Fibroblast of lung (primary cell): ENCODE measurements at regions not wholly inside any gene's neighbourhood (a gene's known extent, or its start where the extent isn't known, plus 50 kb on each side); places are given as distances from the start of the nearest gene placed in this dataset.

Experiments
- CTCF ChIP-seq, 2 donors: IDR thresholded peaks in 1 of 2; conservative IDR thresholded peaks in 1 of 2; 1 replicate in 1 of 2; 2 replicates in 1 of 2; pipeline ENCODE4 v1.5.1; 2011 to 2012; ENCODE audit warnings: low read length in 2 of 2, control low read depth in 1 of 2, inconsistent platforms in 1 of 2, low read depth in 1 of 2, mild to moderate bottlenecking in 1 of 2
- EZH2 ChIP-seq: IDR thresholded peaks from 2 replicates; pipeline ENCODE4 v1.5.1; 2012; ENCODE audit warnings: low read length, control low read depth, mild to moderate bottlenecking; ENCODE audit errors: missing control alignments

- TF ChIP-seq CTCF (conservative IDR thresholded peaks at IDR 0.05 in 1 of 2, IDR thresholded peaks at IDR 0.05 in 1 of 2; ENCODE audit: low read depth in 1 of 2, low read length in 2 of 2) (peak in 1 of 2 donors; percentile 45), EZH2 (no peak)
Measured at GRCh38 chr4:8688041-8688907, 95.7 kb downstream of the CPZ start.
